HG03039 (cell line): ENCODE measurements at regions not wholly inside any gene's neighbourhood (a gene's known extent, or its start where the extent isn't known, plus 50 kb on each side); places are given as distances from the start of the nearest gene placed in this dataset.

Source experiments
- ATAC-seq: cut with Tn5 transposase; IDR thresholded peaks from one replicate; pipeline ENCODE4 v1.9.1; 2021; ENCODE audit warnings: mild to moderate bottlenecking, moderate library complexity; ENCODE audit not compliant: unreplicated experiment

DNA sequence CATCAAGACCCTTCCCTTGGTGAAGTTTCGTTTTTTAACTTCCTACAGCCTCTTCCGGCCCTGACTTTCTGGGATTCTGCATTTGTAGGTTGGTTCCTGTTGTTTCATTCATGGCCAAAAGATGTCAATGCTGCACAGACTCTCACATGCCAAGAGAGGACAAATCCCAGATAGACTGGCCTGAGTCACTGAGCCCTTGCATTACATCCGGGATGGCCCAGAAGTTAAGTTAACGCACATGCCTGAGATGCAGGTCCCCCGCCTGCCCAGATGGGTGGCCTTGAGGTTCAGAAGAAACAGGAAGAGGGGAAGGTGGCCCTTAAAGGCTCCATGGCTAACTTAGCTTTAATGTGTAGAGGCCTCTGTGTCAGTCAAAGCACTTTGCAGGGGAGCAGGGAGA, 51.6 kb upstream of the SRGAP3 start:
- ATAC-seq = no peak

DNA sequence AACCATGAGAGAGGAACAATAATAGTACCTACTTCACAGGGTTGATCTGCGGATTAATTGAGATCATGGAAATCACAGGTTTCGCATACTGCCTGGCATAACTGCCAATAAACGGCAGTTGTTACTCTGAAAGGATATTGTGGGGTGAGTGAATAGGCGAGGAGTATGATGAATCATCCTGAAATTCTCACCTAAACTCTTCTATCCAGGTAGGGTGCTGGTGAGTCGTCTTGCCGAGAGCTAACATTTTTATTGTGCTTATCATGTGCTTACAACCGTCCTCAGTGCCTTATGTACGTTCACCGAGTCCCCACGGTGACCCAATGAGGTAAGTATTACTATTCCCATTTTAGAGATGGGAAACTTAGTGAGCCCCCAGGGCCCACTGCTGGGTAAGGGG, 52.4 kb upstream of the SRGAP3 start:
- no peak for ATAC-seq

DNA sequence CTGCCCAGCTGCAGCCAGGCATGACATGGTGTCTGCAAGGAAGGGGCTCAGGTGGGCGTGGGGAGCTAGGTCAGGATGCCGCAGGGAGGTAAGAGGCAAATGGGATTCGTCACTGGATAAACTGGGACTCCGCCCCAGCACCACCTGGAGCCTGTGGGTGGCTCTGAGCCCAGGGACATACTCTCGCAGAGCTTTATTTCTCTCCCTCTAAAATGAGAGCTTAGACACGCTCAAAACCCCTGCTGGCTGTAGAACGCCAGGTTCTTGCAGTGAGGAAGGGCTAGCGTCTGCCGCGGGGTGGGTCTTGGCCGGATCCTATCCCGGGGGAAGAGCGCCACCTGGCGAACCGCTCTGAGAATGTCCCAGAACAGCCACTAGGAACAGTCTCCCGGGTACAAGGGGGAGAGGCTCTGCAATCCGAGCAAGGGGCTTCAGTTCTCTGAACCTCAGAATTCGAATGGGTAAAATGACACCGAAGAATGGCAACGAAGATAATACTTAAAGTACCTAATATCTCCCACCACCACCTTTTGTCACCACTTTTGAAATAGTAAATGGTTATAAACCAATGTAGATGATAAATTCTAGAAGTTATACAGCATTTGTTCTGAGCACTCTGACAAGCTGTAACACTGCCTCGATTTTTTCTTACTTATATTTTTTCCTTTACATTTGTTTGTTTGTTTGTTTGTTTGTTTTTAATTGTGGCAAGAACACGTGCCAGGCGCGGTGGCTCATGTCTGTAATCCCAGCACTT, 53.2 kb upstream of the SRGAP3 start:
- ATAC-seq = peak; percentile 79

DNA sequence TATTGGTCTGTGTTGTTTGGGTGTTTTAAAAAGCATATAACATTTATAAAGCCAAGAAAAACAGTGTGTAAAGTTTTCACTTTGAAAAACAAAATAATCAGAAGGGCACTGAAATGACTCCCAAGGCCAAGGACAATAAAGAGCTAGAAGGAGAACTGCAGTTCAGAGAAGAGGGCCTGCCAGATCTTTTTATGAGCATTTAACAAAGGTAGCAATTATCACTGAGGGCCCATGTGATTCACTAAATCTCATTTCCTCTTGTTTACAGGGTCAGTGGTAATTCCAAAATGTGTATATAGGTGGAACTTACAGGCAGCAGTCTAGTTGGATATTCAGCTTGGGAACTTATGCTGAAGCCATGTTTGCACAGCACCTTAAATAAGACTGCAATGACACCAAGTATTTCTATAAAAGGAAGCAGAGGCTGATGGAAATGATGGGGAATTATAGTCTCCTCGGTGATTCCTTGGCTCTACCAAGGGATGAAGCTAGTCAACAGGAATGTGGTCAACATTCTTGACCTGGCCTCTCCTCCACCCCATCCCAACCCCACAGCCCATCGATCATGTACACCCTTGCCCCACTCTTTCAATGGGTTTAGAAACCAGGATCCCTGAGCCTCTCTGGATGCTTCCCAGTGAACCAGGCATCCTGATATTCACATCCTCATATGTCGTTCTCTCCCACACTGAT, 54.4 kb upstream of the THUMPD3 start:
- ATAC-seq = no peak

DNA sequence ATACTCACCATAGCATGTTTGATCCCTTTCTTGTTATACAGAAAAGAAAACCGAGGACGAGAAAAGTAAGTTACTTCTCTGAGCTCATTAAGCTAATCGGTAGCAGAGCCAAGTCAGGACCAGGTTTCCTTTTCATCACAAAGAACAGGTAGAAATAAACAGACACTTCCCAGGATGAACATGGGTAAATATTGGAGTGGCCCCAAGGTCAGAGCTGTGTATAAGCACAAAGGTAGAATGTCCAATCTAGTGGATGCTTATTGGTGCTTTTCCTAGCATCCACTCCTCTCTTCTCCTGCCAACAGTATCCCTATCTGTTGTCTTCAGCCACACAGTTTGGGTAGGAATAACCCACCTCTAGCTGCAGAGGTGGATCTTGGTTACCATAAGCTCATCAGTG, 52.8 kb upstream of the THUMPD3 start:
- no peak for ATAC-seq

DNA sequence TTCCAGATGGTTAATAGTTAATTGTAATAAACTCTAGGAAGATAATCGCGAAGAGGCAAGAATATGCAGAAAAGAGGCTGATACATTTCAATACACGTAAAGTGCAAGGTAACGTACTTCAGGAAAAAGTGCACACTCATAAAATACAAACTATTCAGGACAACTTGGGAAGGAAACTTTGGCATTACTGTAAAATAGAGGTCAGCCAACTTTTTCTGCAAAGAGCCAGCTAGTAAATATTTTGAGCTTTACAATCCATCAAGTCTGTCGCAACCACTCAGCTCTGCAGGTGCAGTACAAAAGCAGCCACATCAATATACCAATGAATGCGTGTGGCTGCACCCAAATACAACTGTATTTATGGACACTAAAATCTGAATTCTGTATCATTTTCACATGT, 51.6 kb upstream of the THUMPD3 start:
- no peak for ATAC-seq
